ENCODE measurements at regions not wholly inside any gene's neighbourhood (a gene's known extent, or its start where the extent isn't known, plus 50 kb on each side); places are given as distances from the start of the nearest gene placed in this dataset.

DNA sequence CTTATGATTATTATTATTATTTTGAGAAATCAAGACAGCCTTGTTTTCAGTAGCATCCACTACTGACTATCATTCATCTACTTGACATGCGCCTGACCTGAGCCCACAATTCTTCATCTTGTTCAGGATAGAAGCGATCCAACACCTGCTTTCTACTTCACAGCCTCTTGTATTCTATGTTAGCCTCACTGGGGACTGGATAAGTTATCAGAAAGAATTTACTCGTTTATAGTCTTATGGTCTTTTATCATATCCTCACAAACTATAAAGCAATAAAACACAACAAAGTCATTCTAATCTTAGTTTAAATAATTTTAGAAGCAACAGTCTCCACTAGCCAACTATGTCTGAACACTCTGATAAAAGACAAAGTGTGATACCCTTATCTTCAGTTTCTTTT is 436.0 kb upstream of the ARGLU1 start:
- Mint-ChIP-seq H3K27ac (no peak overlapping the region), H3K27me3 (ENCODE audit: insufficient read depth) (no peaks in the 10 kb centered on the region), H3K9me3 (no peaks in the 10 kb centered on the region), H3K36me3 (ENCODE audit: low read depth) (no peaks in the 10 kb centered on the region), H3K4me1 (no peaks in the 10 kb centered on the region), H3K4me3 (no peak overlapping the region)
- TF ChIP-seq, protein P1, sequence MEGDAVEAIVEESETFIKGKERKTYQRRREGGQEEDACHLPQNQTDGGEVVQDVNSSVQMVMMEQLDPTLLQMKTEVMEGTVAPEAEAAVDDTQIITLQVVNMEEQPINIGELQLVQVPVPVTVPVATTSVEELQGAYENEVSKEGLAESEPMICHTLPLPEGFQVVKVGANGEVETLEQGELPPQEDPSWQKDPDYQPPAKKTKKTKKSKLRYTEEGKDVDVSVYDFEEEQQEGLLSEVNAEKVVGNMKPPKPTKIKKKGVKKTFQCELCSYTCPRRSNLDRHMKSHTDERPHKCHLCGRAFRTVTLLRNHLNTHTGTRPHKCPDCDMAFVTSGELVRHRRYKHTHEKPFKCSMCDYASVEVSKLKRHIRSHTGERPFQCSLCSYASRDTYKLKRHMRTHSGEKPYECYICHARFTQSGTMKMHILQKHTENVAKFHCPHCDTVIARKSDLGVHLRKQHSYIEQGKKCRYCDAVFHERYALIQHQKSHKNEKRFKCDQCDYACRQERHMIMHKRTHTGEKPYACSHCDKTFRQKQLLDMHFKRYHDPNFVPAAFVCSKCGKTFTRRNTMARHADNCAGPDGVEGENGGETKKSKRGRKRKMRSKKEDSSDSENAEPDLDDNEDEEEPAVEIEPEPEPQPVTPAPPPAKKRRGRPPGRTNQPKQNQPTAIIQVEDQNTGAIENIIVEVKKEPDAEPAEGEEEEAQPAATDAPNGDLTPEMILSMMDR (conservative IDR thresholded peaks at IDR 0.05) = no peak
- H3K36me3 ChIP-seq (ENCODE audit: control insufficient read depth, insufficient read depth, low read length) = no peaks in the 10 kb centered on the region
- H3K4me3 ChIP-seq (ENCODE audit: low read length) = no peak overlapping the region
- H3K9ac ChIP-seq (ENCODE audit: extremely low read depth, low read length, poor library complexity, severe bottlenecking) = no peak overlapping the region
- H3K9me3 ChIP-seq (ENCODE audit: control insufficient read depth, low read length) = no peaks in the 10 kb centered on the region
- WGBS, 2 experiments (ENCODE audit: insufficient coverage in 1 of 2, insufficient read length in 1 of 2) = 69 to 99% methylated on average over 2 to 3 of the region's 3 CpGs
- DNase-seq = no peak
- no peaks in the 10 kb centered on the region for H3K27me3 ChIP-seq (ENCODE audit: control insufficient read depth, insufficient read depth, low read length, poor library complexity, severe bottlenecking)
- H3K27ac ChIP-seq (ENCODE audit: low read depth, low read length) = no peak overlapping the region
- no peaks in the 10 kb centered on the region for H3K4me1 ChIP-seq (ENCODE audit: control insufficient read depth, insufficient read depth, low read length)

DNA sequence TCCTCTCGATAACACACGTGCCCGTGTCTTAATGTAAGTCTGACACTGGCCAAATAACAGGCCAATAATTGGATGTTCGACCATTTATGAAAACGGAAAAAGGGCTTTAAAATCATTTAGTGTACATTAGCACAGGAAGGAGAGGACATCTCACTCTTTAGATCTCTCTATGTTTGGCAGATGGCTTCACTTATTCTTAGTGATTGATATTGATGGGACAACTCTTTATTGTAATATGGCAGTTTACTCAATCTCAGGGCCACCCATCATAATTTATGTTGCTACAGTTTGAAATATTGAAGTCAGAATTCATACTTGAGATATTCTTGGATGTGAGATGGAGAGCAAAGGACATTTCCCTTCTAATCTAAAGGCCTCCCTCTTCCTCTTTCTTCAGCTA is 430.7 kb upstream of the ARGLU1 start:
- peaks cover 7% of the 10 kb centered on the region for H3K4me1 Mint-ChIP-seq
- no peak overlapping the region for H3K9ac ChIP-seq (ENCODE audit: extremely low read depth, low read length, poor library complexity, severe bottlenecking)
- H3K9me3 ChIP-seq (ENCODE audit: control insufficient read depth, low read length) = no peaks in the 10 kb centered on the region
- no peaks in the 10 kb centered on the region for H3K9me3 Mint-ChIP-seq
- H3K4me3 Mint-ChIP-seq = no peak overlapping the region
- H3K4me3 ChIP-seq (ENCODE audit: low read length) = no peak overlapping the region
- H3K4me1 ChIP-seq (ENCODE audit: control insufficient read depth, insufficient read depth, low read length) = no peaks in the 10 kb centered on the region
- H3K27me3 Mint-ChIP-seq (ENCODE audit: insufficient read depth) = no peaks in the 10 kb centered on the region
- WGBS, 2 experiments (ENCODE audit: insufficient coverage in 1 of 2, insufficient read length in 1 of 2) = 91 to 96% methylated on average over 5 of the region's 5 CpGs
- no peaks in the 10 kb centered on the region for H3K27me3 ChIP-seq (ENCODE audit: control insufficient read depth, insufficient read depth, low read length, poor library complexity, severe bottlenecking)
- no peak overlapping the region for H3K27ac Mint-ChIP-seq
- no peak for DNase-seq
- TF ChIP-seq, protein P1 (conservative IDR thresholded peaks at IDR 0.05) = no peak
- H3K27ac ChIP-seq (ENCODE audit: low read depth, low read length) = no peak overlapping the region
- no peaks in the 10 kb centered on the region for H3K36me3 ChIP-seq (ENCODE audit: control insufficient read depth, insufficient read depth, low read length)
- no peaks in the 10 kb centered on the region for H3K36me3 Mint-ChIP-seq (ENCODE audit: low read depth)

DNA sequence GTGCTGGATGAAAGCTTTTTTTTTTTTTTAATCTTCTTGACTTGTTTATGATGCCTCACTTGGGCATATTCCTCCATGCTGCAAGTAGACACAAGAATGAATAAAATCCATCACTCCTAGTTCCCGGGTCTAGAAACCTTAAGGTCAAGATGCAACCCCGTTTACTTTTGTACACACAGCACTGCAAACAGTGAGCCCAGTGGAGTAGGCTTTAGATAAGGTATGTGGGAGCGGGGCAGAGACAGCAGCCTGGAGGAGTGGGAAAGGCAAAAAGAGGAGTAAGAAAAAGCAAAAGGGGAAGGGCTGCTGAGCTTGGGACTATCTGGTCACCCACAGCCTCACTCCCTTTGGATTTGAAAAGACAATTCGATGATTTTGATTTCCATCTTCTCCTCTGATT is 429.8 kb upstream of the ARGLU1 start:
- no peak overlapping the region for H3K9ac ChIP-seq (ENCODE audit: extremely low read depth, low read length, poor library complexity, severe bottlenecking)

More for the DNA sequence above, 429.8 kb upstream of the ARGLU1 start:
- Histone ChIP-seq H3K9me3 (ENCODE audit: control insufficient read depth, low read length) (no peaks in the 10 kb centered on the region), H3K4me3 (ENCODE audit: low read length) (no peak overlapping the region), H3K27ac (ENCODE audit: low read depth, low read length) (no peak overlapping the region), H3K27me3 (ENCODE audit: control insufficient read depth, insufficient read depth, low read length, poor library complexity, severe bottlenecking) (no peaks in the 10 kb centered on the region), H3K36me3 (ENCODE audit: control insufficient read depth, insufficient read depth, low read length) (no peaks in the 10 kb centered on the region), H3K4me1 (ENCODE audit: control insufficient read depth, insufficient read depth, low read length) (no peaks in the 10 kb centered on the region)
- H3K27ac Mint-ChIP-seq = no peak overlapping the region
- H3K9me3 Mint-ChIP-seq = no peaks in the 10 kb centered on the region
- H3K4me1 Mint-ChIP-seq = peaks cover 7% of the 10 kb centered on the region
- DNase-seq = no peak
- 91% methylated on average over 4 of the region's 4 CpGs; no CpG with 5 or more reads in 1 of the 2 experiments for WGBS, 2 experiments (ENCODE audit: insufficient coverage in 1 of 2, insufficient read length in 1 of 2)
- no peaks in the 10 kb centered on the region for H3K36me3 Mint-ChIP-seq (ENCODE audit: low read depth)
- H3K4me3 Mint-ChIP-seq = no peak overlapping the region
- TF ChIP-seq, protein P1 (conservative IDR thresholded peaks at IDR 0.05) = no peak
- H3K27me3 Mint-ChIP-seq (ENCODE audit: insufficient read depth) = no peaks in the 10 kb centered on the region
